OCI-LY7 (cell line): ENCODE measurements at regions not wholly inside any gene's neighbourhood (a gene's known extent, or its start where the extent isn't known, plus 50 kb on each side); places are given as distances from the start of the nearest gene placed in this dataset.

Source experiments
- EZH2phosphoT487 ChIP-seq: fragments of 200-600 bp; sonication (generic); IDR thresholded peaks from 2 replicates; pipeline ENCODE4 v1.6.1; 2018; ENCODE audit warnings: low read depth, borderline replicate concordance, mild to moderate bottlenecking, mixed run types, antibody characterized with exemption, low read length, moderate library complexity, mixed read lengths
- TF ChIP-seq, protein P1 (sequence below): fragments of 200-600 bp; sonication (generic); conservative IDR thresholded peaks from 2 replicates; pipeline ENCODE4 v1.5.1; 2014; ENCODE audit warnings: mild to moderate bottlenecking, antibody characterized with exemption, low read length, moderate library complexity, mixed read lengths

GRCh38 chr10:8981277-8981676 lies 926.8 kb downstream of the GATA3 start:
- TF ChIP-seq, protein P1, sequence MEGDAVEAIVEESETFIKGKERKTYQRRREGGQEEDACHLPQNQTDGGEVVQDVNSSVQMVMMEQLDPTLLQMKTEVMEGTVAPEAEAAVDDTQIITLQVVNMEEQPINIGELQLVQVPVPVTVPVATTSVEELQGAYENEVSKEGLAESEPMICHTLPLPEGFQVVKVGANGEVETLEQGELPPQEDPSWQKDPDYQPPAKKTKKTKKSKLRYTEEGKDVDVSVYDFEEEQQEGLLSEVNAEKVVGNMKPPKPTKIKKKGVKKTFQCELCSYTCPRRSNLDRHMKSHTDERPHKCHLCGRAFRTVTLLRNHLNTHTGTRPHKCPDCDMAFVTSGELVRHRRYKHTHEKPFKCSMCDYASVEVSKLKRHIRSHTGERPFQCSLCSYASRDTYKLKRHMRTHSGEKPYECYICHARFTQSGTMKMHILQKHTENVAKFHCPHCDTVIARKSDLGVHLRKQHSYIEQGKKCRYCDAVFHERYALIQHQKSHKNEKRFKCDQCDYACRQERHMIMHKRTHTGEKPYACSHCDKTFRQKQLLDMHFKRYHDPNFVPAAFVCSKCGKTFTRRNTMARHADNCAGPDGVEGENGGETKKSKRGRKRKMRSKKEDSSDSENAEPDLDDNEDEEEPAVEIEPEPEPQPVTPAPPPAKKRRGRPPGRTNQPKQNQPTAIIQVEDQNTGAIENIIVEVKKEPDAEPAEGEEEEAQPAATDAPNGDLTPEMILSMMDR, result no peak
- no peak for TF ChIP-seq EZH2phosphoT487
